ENCODE measurements at regions not wholly inside any gene's neighbourhood (a gene's known extent, or its start where the extent isn't known, plus 50 kb on each side); places are given as distances from the start of the nearest gene placed in this dataset.

DNA sequence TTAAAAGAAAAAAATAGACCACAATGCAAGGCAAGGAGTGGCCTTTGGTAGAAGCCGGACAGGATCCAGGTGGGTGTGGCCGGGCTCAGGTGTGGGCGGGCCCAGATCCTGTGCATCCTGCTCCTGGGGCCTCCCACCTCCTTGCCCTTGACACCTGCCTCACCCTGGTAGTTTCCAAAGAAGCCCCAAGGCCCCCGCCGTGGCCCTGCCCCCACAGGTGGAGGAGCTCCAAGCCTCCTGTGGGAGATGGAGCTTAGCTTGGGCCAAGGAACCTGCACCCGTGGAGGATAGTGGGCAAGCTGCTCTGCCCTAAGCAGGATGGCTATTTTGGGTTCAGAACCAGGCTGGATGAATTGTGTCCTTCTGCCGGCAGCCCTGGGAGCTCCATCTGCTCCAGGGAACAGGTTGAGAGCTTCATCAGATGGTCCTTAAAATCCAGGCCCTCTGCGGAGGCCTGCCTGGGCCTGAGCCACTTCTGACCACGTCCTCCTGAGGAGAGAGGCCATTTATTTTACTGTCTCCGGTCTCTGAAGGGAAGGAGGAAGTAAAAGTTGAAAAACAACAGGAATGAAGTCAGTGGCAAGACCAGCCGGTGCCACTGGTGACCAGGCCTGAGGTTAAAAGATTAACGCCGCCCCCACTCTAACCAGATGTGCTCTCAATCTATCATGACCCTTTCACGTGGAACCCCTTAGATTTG lies 53.9 kb upstream of the KLF13 start:
- TF ChIP-seq, protein P1, sequence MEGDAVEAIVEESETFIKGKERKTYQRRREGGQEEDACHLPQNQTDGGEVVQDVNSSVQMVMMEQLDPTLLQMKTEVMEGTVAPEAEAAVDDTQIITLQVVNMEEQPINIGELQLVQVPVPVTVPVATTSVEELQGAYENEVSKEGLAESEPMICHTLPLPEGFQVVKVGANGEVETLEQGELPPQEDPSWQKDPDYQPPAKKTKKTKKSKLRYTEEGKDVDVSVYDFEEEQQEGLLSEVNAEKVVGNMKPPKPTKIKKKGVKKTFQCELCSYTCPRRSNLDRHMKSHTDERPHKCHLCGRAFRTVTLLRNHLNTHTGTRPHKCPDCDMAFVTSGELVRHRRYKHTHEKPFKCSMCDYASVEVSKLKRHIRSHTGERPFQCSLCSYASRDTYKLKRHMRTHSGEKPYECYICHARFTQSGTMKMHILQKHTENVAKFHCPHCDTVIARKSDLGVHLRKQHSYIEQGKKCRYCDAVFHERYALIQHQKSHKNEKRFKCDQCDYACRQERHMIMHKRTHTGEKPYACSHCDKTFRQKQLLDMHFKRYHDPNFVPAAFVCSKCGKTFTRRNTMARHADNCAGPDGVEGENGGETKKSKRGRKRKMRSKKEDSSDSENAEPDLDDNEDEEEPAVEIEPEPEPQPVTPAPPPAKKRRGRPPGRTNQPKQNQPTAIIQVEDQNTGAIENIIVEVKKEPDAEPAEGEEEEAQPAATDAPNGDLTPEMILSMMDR (conservative IDR thresholded peaks at IDR 0.05), result no peak
- TF ChIP-seq ZFX (IDR thresholded peaks at IDR 0.05), result no peak

Measured in C4-2B (cell line).